OCI-LY3 (cell line): ENCODE measurements at regions not wholly inside any gene's neighbourhood (a gene's known extent, or its start where the extent isn't known, plus 50 kb on each side); places are given as distances from the start of the nearest gene placed in this dataset.

Experiments used
- EZH2phosphoT487 ChIP-seq: fragments of 200-600 bp; shearing (Covaris generic); IDR thresholded peaks from 2 replicates; pipeline ENCODE4 v1.6.1; 2018; ENCODE audit warnings: antibody characterized with exemption, mixed run types, low read depth
- TF ChIP-seq, protein P1 (sequence below): fragments of 200-600, 300-600 bp; sonication (generic); IDR thresholded peaks from 2 replicates; pipeline ENCODE4 v1.5.1; 2014; ENCODE audit warnings: antibody characterized with exemption, low read length, low read depth

GRCh38 chr17:79219208-79219935 lies 144.7 kb downstream of the ENGASE start:
- TF ChIP-seq, protein P1, sequence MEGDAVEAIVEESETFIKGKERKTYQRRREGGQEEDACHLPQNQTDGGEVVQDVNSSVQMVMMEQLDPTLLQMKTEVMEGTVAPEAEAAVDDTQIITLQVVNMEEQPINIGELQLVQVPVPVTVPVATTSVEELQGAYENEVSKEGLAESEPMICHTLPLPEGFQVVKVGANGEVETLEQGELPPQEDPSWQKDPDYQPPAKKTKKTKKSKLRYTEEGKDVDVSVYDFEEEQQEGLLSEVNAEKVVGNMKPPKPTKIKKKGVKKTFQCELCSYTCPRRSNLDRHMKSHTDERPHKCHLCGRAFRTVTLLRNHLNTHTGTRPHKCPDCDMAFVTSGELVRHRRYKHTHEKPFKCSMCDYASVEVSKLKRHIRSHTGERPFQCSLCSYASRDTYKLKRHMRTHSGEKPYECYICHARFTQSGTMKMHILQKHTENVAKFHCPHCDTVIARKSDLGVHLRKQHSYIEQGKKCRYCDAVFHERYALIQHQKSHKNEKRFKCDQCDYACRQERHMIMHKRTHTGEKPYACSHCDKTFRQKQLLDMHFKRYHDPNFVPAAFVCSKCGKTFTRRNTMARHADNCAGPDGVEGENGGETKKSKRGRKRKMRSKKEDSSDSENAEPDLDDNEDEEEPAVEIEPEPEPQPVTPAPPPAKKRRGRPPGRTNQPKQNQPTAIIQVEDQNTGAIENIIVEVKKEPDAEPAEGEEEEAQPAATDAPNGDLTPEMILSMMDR, result no peak
- TF ChIP-seq EZH2phosphoT487, result no peak
